Panc1 (cell line): ENCODE measurements at regions not wholly inside any gene's neighbourhood (a gene's known extent, or its start where the extent isn't known, plus 50 kb on each side); places are given as distances from the start of the nearest gene placed in this dataset.

Source experiments
- ATAC-seq: fragments of 200-7000 bp; cut with Tn5 transposase; 2 replicates; pipeline ENCODE4 v1.9.1; 2020; ENCODE audit warnings: mild to moderate bottlenecking, moderate library complexity
- BruUV-seq: library from RNA; stranded (reverse); fragments of 400-500 nt; replicated peaks from 2 replicates; lab custom pipeline; 2021; lab: Mats Ljungman, UMichigan
- CTCF ChIA-PET: fragments of 300-600 bp; sonication (Branson Sonifier 250); formaldehyde crosslinking; loops from one replicate; lab custom pipeline; 2022; ENCODE audit warnings: antibody characterized with exemption; lab: Charles Lee
- POLR2A ChIA-PET: fragments of 300-600 bp; sonication (Branson Sonifier 250); formaldehyde crosslinking; loops from one replicate; lab custom pipeline; 2022; ENCODE audit warnings: antibody characterized with exemption; lab: Charles Lee
- DNase-seq: peaks from one replicate; pipeline ENCODE4 v3.0.0-alpha.2; 2010; ENCODE audit warnings: low read depth, low spot score
- H3K27ac ChIP-seq: 2 replicates; pipeline ENCODE4 v1.5.1; 2011; ENCODE audit warnings: mild to moderate bottlenecking, low read length, inconsistent platforms
- H3K27me3 ChIP-seq: fragments of 200-500 bp; sonication (Bioruptor generic); 2 replicates; pipeline ENCODE4 v1.6.0; 2014; ENCODE audit warnings: low read length, inconsistent platforms; ENCODE audit not compliant: control insufficient read depth, insufficient read depth
- H3K36me3 ChIP-seq: fragments of 200-500 bp; sonication (Bioruptor generic); 2 replicates; pipeline ENCODE4 v1.5.1; 2014; ENCODE audit warnings: inconsistent platforms, mild to moderate bottlenecking, low read length, moderate library complexity; ENCODE audit not compliant: control insufficient read depth, insufficient read depth
- H3K4me1 ChIP-seq: 2 replicates; pipeline ENCODE4 v1.5.1; 2011; ENCODE audit warnings: inconsistent platforms, mild to moderate bottlenecking, low read length, moderate library complexity; ENCODE audit not compliant: control insufficient read depth, insufficient read depth
- H3K4me3 ChIP-seq, 2 experiments: 2 replicates each; pipeline ENCODE4 v1.5.1; 2011 to 2012; ENCODE audit warnings: low read depth in 2 of 2, low read length in 2 of 2, mild to moderate bottlenecking in 2 of 2, inconsistent platforms in 1 of 2, moderate library complexity in 1 of 2
- H3K9me3 ChIP-seq: fragments of 200-500 bp; sonication (Bioruptor generic); 2 replicates; pipeline ENCODE4 v1.5.1; 2014; ENCODE audit warnings: low read depth, mild to moderate bottlenecking, inconsistent platforms, low read length, moderate library complexity; ENCODE audit not compliant: control insufficient read depth, insufficient read depth
- POLR2AphosphoS5 ChIP-seq: IDR thresholded peaks from 2 replicates; pipeline ENCODE4 v1.6.1; 2012; ENCODE audit warnings: mild to moderate bottlenecking, low read depth, low read length, moderate library complexity
- SIN3A ChIP-seq: IDR thresholded peaks from 2 replicates; pipeline ENCODE4 v1.6.1; 2012; ENCODE audit warnings: low read depth, mild to moderate bottlenecking, low read length, moderate library complexity, borderline replicate concordance; ENCODE audit not compliant: insufficient read depth
- TCF7L2 ChIP-seq: IDR thresholded peaks from 2 replicates; pipeline ENCODE4 v1.6.1; 2011; ENCODE audit warnings: mild to moderate bottlenecking, low read depth, low read length, inconsistent platforms
- in situ Hi-C: cut with HindIII; loops from 2 replicates; pipeline ENCODE4 v1.10.0; 2016; ENCODE audit warnings: low sequenced_read_pairs, low pct_unique_long_range_greater_than_20kb
- intact Hi-C: fragments of 100-400 bp; cut with micrococcal nuclease; formaldehyde crosslinking; loops from one replicate; pipeline ENCODE4 v1.10.0; 2022; ENCODE audit not compliant: unreplicated experiment
- TF ChIP-seq, protein P1 (sequence below), 2 experiments: IDR thresholded peaks; 2 replicates each; pipeline ENCODE4 v1.6.1; 2011 to 2012; ENCODE audit warnings: low read depth in 2 of 2, control low read depth in 1 of 2, low read length in 1 of 2, mild to moderate bottlenecking in 1 of 2, moderate library complexity in 1 of 2; ENCODE audit not compliant: insufficient read depth in 1 of 2
- TF ChIP-seq, protein P2 (sequence below): fragments of 450-650 bp; IDR thresholded peaks from 2 replicates; pipeline ENCODE4 v1.5.1; 2017; ENCODE audit warnings: mild to moderate bottlenecking

GRCh38 chr1:72438270-72438669 is 155.9 kb upstream of the NEGR1 start:
- no peaks in the 10 kb centered on the region for H3K36me3 ChIP-seq
- TF ChIP-seq, protein P1, sequence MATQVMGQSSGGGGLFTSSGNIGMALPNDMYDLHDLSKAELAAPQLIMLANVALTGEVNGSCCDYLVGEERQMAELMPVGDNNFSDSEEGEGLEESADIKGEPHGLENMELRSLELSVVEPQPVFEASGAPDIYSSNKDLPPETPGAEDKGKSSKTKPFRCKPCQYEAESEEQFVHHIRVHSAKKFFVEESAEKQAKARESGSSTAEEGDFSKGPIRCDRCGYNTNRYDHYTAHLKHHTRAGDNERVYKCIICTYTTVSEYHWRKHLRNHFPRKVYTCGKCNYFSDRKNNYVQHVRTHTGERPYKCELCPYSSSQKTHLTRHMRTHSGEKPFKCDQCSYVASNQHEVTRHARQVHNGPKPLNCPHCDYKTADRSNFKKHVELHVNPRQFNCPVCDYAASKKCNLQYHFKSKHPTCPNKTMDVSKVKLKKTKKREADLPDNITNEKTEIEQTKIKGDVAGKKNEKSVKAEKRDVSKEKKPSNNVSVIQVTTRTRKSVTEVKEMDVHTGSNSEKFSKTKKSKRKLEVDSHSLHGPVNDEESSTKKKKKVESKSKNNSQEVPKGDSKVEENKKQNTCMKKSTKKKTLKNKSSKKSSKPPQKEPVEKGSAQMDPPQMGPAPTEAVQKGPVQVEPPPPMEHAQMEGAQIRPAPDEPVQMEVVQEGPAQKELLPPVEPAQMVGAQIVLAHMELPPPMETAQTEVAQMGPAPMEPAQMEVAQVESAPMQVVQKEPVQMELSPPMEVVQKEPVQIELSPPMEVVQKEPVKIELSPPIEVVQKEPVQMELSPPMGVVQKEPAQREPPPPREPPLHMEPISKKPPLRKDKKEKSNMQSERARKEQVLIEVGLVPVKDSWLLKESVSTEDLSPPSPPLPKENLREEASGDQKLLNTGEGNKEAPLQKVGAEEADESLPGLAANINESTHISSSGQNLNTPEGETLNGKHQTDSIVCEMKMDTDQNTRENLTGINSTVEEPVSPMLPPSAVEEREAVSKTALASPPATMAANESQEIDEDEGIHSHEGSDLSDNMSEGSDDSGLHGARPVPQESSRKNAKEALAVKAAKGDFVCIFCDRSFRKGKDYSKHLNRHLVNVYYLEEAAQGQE (IDR thresholded peaks at IDR 0.05; ENCODE audit: insufficient read depth in 1 of 2, low read depth in 2 of 2, low read length in 1 of 2), result no peak
- TF ChIP-seq, protein P2, sequence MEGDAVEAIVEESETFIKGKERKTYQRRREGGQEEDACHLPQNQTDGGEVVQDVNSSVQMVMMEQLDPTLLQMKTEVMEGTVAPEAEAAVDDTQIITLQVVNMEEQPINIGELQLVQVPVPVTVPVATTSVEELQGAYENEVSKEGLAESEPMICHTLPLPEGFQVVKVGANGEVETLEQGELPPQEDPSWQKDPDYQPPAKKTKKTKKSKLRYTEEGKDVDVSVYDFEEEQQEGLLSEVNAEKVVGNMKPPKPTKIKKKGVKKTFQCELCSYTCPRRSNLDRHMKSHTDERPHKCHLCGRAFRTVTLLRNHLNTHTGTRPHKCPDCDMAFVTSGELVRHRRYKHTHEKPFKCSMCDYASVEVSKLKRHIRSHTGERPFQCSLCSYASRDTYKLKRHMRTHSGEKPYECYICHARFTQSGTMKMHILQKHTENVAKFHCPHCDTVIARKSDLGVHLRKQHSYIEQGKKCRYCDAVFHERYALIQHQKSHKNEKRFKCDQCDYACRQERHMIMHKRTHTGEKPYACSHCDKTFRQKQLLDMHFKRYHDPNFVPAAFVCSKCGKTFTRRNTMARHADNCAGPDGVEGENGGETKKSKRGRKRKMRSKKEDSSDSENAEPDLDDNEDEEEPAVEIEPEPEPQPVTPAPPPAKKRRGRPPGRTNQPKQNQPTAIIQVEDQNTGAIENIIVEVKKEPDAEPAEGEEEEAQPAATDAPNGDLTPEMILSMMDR, result no peak
- TF ChIP-seq SIN3A (no peak), POLR2AphosphoS5 (no peak), TCF7L2 (no peak)
- no peaks in the 10 kb centered on the region for H3K4me1 ChIP-seq
- no peak for DNase-seq
- POLR2A ChIA-PET, result no interaction called here
- ATAC-seq, result no peak
- BruUV-seq, result no TSS peak
- no peaks in the 10 kb centered on the region for H3K27me3 ChIP-seq
- H3K27ac ChIP-seq, result no peak overlapping the region
- in situ Hi-C loops, result no loop called here
- intact Hi-C loops, result no loop called here
- H3K9me3 ChIP-seq, result no peaks in the 10 kb centered on the region
- H3K4me3 ChIP-seq, result no peak overlapping the region
- CTCF ChIA-PET, result no interaction called here

DNA sequence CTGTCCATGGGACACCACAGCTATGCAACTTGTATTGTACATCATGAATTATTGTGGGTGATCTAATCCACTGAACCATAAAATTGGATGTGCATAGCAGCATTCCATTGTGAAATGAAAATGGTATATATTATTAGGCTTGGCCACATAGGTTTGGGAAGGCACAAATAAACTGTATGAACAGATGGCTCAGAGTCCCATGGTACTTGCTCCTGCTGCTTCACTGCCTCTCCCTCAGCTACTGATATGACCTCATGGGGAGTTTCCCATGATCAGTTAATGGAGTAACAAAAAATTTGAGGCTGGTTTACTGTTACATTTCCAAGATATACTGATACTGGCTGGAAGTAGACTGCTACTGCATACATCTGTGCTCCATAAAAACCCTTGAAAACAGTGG is 152.7 kb upstream of the NEGR1 start:
- Histone ChIP-seq H3K36me3 (no peaks in the 10 kb centered on the region), H3K4me1 (no peaks in the 10 kb centered on the region), H3K9me3 (no peaks in the 10 kb centered on the region), H3K27ac (no peak overlapping the region), H3K4me3 (no peak overlapping the region), H3K27me3 (no peaks in the 10 kb centered on the region)
- no peak for ATAC-seq
- no peak for DNase-seq
- BruUV-seq, result no TSS peak
- CTCF ChIA-PET, result no interaction called here
- in situ Hi-C loops (no loop called here), intact Hi-C loops (no loop called here)
- POLR2A ChIA-PET, result no interaction called here
- TF ChIP-seq POLR2AphosphoS5 (no peak), SIN3A (no peak), TCF7L2 (no peak)
- TF ChIP-seq, protein P1 (IDR thresholded peaks at IDR 0.05; ENCODE audit: insufficient read depth in 1 of 2, low read depth in 2 of 2, low read length in 1 of 2), result no peak
- TF ChIP-seq, protein P2, result no peak
